Ureter (tissue), 1 donor: ENCODE measurements at regions not wholly inside any gene's neighbourhood (a gene's known extent, or its start where the extent isn't known, plus 50 kb on each side); places are given as distances from the start of the nearest gene placed in this dataset.

Source experiments
- DNase-seq: peaks from one replicate; pipeline ENCODE4 v3.0.0-alpha.2; 2020; ENCODE audit warnings: low spot score
- donor health status: DM: yes; HTN: yes; CAD: no.

GRCh38 chr7:80984619-80985018 lies 65.8 kb upstream of the SEMA3C start:
- DNase-seq, result no peak

DNA sequence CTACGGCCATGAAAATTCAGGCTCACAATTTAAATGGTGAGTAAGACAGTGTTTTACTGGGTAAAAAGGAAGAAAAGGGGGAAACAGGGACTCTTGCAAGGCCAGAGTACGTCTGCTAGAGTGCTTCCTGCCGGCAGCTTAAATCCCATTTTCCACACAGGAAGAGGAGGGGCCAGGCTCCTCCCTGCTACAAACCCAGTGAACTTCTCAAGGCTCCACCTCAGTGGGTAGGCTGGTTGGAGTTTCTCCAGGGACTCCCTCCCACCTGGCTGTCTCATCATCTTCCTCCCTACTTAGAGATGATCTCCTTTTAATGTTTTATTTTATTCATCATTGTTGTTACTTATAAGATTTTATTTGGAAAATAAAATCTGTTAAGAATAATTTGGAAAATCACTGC lies 62.6 kb upstream of the SEMA3C start:
- DNase-seq, result no peak

DNA sequence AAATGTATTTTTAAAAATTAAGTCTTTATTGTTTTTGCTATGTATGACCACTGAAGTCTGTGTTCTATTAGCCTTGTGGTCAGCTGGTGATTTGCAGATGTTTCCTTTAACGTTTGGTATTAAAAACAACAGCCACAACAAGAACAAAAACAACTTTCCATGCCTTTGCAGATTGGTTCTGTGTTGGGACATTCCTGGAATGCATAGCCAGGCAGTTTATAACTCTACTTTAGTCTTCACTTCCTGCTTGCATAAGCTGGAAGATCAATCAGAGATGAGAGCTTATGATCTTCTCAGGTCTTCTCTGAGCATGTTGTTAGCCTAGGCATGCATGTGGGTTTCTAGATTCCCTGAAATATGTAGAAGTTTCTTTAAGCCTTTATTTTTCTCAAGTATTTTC lies 58.9 kb upstream of the SEMA3C start:
- DNase-seq, result no peak

DNA sequence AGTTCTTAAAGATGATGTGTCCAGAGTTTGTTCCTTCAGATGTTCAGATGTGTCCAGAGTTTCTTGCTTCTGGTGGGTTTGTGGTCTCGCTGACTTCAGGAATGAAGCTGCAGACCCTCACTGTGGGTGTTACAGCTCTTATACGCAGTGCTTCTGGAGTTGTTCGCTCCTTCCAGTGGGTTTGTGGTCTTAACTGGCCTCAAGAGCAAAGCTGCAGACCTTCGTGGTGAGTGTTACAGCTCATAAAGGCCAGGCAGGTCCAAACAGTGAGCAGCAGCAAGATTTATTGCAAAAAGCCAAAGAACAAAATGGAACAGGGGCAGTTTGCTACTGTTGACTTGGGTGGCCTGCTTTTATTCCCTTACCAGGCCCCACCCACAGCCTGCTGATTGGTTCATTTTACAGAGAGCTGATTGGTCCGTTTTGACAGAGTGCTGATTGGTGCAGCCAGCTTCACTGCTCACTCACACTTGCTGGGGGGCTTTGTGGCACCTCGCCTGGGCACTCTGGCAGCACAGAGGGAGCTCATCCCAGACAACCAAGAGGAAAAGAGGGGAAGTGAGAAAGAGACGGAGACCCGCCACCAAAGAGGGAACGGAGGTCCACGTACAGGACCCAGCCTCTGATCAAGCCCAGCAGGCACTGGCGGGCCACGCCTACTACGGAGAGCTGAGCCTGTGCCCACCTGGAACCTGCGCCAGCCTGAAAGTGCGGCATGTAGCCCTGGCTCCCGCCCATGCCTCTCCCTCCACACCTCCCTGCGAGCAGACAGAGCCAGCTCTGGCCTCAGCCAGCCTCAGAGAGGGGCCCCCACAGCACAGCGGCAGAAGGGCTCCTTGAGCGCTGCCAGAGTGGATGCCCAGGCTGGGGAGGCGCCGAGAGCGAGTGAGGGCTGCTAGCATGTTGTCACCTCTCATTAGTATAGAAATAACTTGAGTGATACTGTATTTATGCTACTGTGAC lies 55.8 kb upstream of the SEMA3C start:
- DNase-seq, result no peak

GRCh38 chr7:80971225-80971624 lies 52.4 kb upstream of the SEMA3C start:
- DNase-seq, result no peak
